HG03045 (cell line): ENCODE measurements at regions not wholly inside any gene's neighbourhood (a gene's known extent, or its start where the extent isn't known, plus 50 kb on each side); places are given as distances from the start of the nearest gene placed in this dataset.

Experiments
- ATAC-seq: cut with Tn5 transposase; IDR thresholded peaks from one replicate; pipeline ENCODE4 v1.9.1; 2021; ENCODE audit warnings: mild to moderate bottlenecking, moderate library complexity; ENCODE audit not compliant: unreplicated experiment

- ATAC-seq = no peak
These were observed 98.4 kb upstream of the THBS1 start for GRCh38 chr15:39482459-39482858.

- no peak for ATAC-seq
These were observed 94.0 kb upstream of the THBS1 start for GRCh38 chr15:39486621-39487457.

- no peak for ATAC-seq
These were observed 93.5 kb upstream of the THBS1 start for GRCh38 chr15:39487458-39487735.

GRCh38 chr15:39488516-39488915 is 92.4 kb upstream of the THBS1 start:
- no peak for ATAC-seq

GRCh38 chr15:39488961-39489360 is 91.9 kb upstream of the THBS1 start:
- ATAC-seq = no peak

GRCh38 chr15:39491115-39491885 is 89.6 kb upstream of the THBS1 start:
- no peak for ATAC-seq

- ATAC-seq = no peak
These were observed 88.9 kb upstream of the THBS1 start for GRCh38 chr15:39491886-39492490.

- no peak for ATAC-seq
These were observed 87.3 kb upstream of the THBS1 start for GRCh38 chr15:39493424-39494067.

- ATAC-seq = no peak
These were observed 86.4 kb upstream of the THBS1 start for GRCh38 chr15:39494462-39494861.

GRCh38 chr15:39495871-39496840 is 84.7 kb upstream of the THBS1 start:
- no peak for ATAC-seq

GRCh38 chr15:39497016-39497758 is 83.7 kb upstream of the THBS1 start:
- no peak for ATAC-seq

GRCh38 chr15:39497759-39498565 is 82.9 kb upstream of the THBS1 start:
- no peak for ATAC-seq

- ATAC-seq = no peak
These were observed 82.2 kb upstream of the THBS1 start for GRCh38 chr15:39498629-39499028.

GRCh38 chr15:39499042-39499441 is 81.8 kb upstream of the THBS1 start:
- ATAC-seq = no peak

- ATAC-seq = no peak
These were observed 81.2 kb upstream of the THBS1 start for GRCh38 chr15:39499681-39500080.

GRCh38 chr15:39501366-39502081 is 79.4 kb upstream of the THBS1 start:
- no peak for ATAC-seq

GRCh38 chr15:39502082-39502447 is 78.8 kb upstream of the THBS1 start:
- ATAC-seq = no peak

- no peak for ATAC-seq
These were observed 78.2 kb upstream of the THBS1 start for GRCh38 chr15:39502611-39503195.
